Astrocyte (in vitro differentiated cells and primary cell): ENCODE measurements at regions not wholly inside any gene's neighbourhood (a gene's known extent, or its start where the extent isn't known, plus 50 kb on each side); places are given as distances from the start of the nearest gene placed in this dataset.
"Not testable (repeated sequence)": the region's sequence is repeated elsewhere in the genome, so short reads cannot be mapped to it uniquely, and the experiment has no call there.

Source experiments
- DNase-seq: peaks from one replicate; pipeline ENCODE4 v3.0.0-alpha.2; 2010; ENCODE audit warnings: low read depth
- FAIRE-seq: peaks from 2 replicates; lab custom pipeline; 2011; peaks lifted over from hg19 to GRCh38; lab: Jason Lieb, UNC
- H2AFZ ChIP-seq: 2 replicates; pipeline ENCODE4 v1.6.0; 2012; ENCODE audit warnings: low read depth, low read length, inconsistent platforms
- H3K27ac ChIP-seq: 2 replicates; pipeline ENCODE4 v1.5.1; 2011; ENCODE audit warnings: low read depth, low read length, inconsistent platforms
- H3K27me3 ChIP-seq: 2 replicates; pipeline ENCODE4 v1.6.0; 2011; ENCODE audit warnings: low read length, inconsistent platforms; ENCODE audit not compliant: insufficient read depth
- H3K36me3 ChIP-seq: 2 replicates; pipeline ENCODE4 v1.5.1; 2011; ENCODE audit warnings: low read length, inconsistent platforms; ENCODE audit not compliant: insufficient read depth
- H3K4me1 ChIP-seq: 2 replicates; pipeline ENCODE4 v1.5.1; 2011; ENCODE audit warnings: low read length, inconsistent platforms; ENCODE audit not compliant: insufficient read depth
- H3K4me2 ChIP-seq: 2 replicates; pipeline ENCODE4 v1.6.0; 2012; ENCODE audit warnings: low read length, inconsistent platforms
- H3K4me3 ChIP-seq: 2 replicates; pipeline ENCODE4 v1.5.1; 2011; ENCODE audit warnings: low read depth, mild to moderate bottlenecking, low read length, inconsistent platforms; ENCODE audit not compliant: insufficient read depth
- H3K79me2 ChIP-seq: 2 replicates; pipeline ENCODE4 v1.6.0; 2012; ENCODE audit warnings: mild to moderate bottlenecking, low read length, inconsistent platforms; ENCODE audit not compliant: insufficient read depth
- H3K9ac ChIP-seq: 2 replicates; pipeline ENCODE4 v1.6.0; 2012; ENCODE audit warnings: mild to moderate bottlenecking, low read length, inconsistent platforms
- H3K9me3 ChIP-seq: 2 replicates; pipeline ENCODE4 v1.5.1; 2012; ENCODE audit warnings: low read depth, mild to moderate bottlenecking, low read length, inconsistent platforms; ENCODE audit not compliant: insufficient read depth
- H4K20me1 ChIP-seq: 2 replicates; pipeline ENCODE4 v1.6.0; 2012; ENCODE audit warnings: low read length, inconsistent platforms; ENCODE audit not compliant: insufficient read depth
- H3K27ac Mint-ChIP-seq: one replicate; pipeline ENCODE4 v1.8.0; 2021; ENCODE audit warnings: mild to moderate bottlenecking, mixed read lengths; ENCODE audit not compliant: unreplicated experiment
- H3K27me3 Mint-ChIP-seq: one replicate; pipeline ENCODE4 v1.8.0; 2021; ENCODE audit warnings: low read depth, mixed read lengths; ENCODE audit not compliant: unreplicated experiment
- H3K36me3 Mint-ChIP-seq: one replicate; pipeline ENCODE4 v1.8.0; 2021; ENCODE audit warnings: low read depth, mixed read lengths; ENCODE audit not compliant: unreplicated experiment
- H3K4me1 Mint-ChIP-seq: one replicate; pipeline ENCODE4 v1.8.0; 2021; ENCODE audit warnings: low read depth, mixed read lengths; ENCODE audit not compliant: unreplicated experiment
- H3K4me3 Mint-ChIP-seq: one replicate; pipeline ENCODE4 v1.8.0; 2021; ENCODE audit warnings: mild to moderate bottlenecking, moderate library complexity, mixed read lengths; ENCODE audit not compliant: unreplicated experiment
- H3K9me3 Mint-ChIP-seq: one replicate; pipeline ENCODE4 v1.8.0; 2021; ENCODE audit warnings: mild to moderate bottlenecking, mixed read lengths; ENCODE audit not compliant: unreplicated experiment
- EZH2 ChIP-seq: IDR thresholded peaks from 2 replicates; pipeline ENCODE4 v1.6.1; 2012; ENCODE audit warnings: mild to moderate bottlenecking, low read length, inconsistent platforms; ENCODE audit not compliant: insufficient read depth
- TF ChIP-seq, protein P1 (sequence below): IDR thresholded peaks from 2 replicates; pipeline ENCODE4 v1.5.1; 2011; ENCODE audit warnings: low read depth, mild to moderate bottlenecking, inconsistent platforms, low read length, moderate library complexity; ENCODE audit not compliant: insufficient read depth

GRCh38 chr4:26239801-26240200 is 81.0 kb upstream of the RBPJ start:
- Mint-ChIP-seq H3K9me3 (no peaks in the 10 kb centered on the region), H3K36me3 (no peaks in the 10 kb centered on the region), H3K4me1 (peaks cover 18% of the 10 kb centered on the region), H3K4me3 (no peak overlapping the region), H3K27ac (no peak overlapping the region), H3K27me3 (no peaks in the 10 kb centered on the region)
- TF ChIP-seq, protein P1, sequence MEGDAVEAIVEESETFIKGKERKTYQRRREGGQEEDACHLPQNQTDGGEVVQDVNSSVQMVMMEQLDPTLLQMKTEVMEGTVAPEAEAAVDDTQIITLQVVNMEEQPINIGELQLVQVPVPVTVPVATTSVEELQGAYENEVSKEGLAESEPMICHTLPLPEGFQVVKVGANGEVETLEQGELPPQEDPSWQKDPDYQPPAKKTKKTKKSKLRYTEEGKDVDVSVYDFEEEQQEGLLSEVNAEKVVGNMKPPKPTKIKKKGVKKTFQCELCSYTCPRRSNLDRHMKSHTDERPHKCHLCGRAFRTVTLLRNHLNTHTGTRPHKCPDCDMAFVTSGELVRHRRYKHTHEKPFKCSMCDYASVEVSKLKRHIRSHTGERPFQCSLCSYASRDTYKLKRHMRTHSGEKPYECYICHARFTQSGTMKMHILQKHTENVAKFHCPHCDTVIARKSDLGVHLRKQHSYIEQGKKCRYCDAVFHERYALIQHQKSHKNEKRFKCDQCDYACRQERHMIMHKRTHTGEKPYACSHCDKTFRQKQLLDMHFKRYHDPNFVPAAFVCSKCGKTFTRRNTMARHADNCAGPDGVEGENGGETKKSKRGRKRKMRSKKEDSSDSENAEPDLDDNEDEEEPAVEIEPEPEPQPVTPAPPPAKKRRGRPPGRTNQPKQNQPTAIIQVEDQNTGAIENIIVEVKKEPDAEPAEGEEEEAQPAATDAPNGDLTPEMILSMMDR, result no peak
- no peak for TF ChIP-seq EZH2
- Histone ChIP-seq H2AFZ (no peak overlapping the region), H4K20me1 (no peaks in the 10 kb centered on the region), H3K9ac (no peak overlapping the region), H3K4me3 (no peak overlapping the region), H3K4me1 (peaks cover 12% of the 10 kb centered on the region), H3K79me2 (no peaks in the 10 kb centered on the region), H3K27ac (no peak overlapping the region), H3K27me3 (no peaks in the 10 kb centered on the region), H3K4me2 (peak overlapping the region; percentile 73), H3K36me3 (no peaks in the 10 kb centered on the region), H3K9me3 (no peaks in the 10 kb centered on the region)
- FAIRE-seq, result no peak
- DNase-seq, result no peak

GRCh38 chr4:26241179-26241578 is 79.6 kb upstream of the RBPJ start:
- Mint-ChIP-seq H3K27me3 (no peaks in the 10 kb centered on the region), H3K36me3 (no peaks in the 10 kb centered on the region), H3K9me3 (no peaks in the 10 kb centered on the region), H3K4me1 (peaks cover 17% of the 10 kb centered on the region), H3K27ac (no peak overlapping the region), H3K4me3 (no peak overlapping the region)
- Histone ChIP-seq H3K79me2 (no peaks in the 10 kb centered on the region), H2AFZ (no peak overlapping the region), H4K20me1 (no peaks in the 10 kb centered on the region), H3K9ac (no peak overlapping the region), H3K4me1 (peaks cover 12% of the 10 kb centered on the region), H3K9me3 (no peaks in the 10 kb centered on the region), H3K27me3 (no peaks in the 10 kb centered on the region), H3K36me3 (no peaks in the 10 kb centered on the region), H3K4me3 (no peak overlapping the region), H3K4me2 (no peak overlapping the region), H3K27ac (no peak overlapping the region)
- FAIRE-seq (no peak), DNase-seq (no peak)
- TF ChIP-seq EZH2, result no peak
- TF ChIP-seq, protein P1, result no peak

DNA sequence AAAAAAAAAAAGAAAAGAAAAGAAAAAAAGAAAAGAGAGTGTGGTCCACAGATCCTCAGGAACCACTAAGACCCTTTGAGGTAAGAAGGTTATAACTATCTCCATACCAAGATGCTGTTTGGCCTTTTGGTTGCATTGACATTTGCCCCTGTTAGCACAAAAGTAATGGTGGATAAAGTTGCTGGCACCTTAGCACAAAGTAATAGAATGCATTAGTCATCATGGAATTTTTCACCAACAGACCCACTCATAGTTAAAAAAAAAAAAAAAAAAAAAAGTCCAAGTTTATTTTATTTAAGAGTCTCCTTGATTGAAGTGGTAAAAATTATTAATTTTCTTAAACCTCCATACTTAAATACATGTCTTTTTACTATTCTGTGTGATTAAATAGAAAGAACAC is 78.4 kb upstream of the RBPJ start:
- peaks cover 12% of the 10 kb centered on the region for H3K4me1 ChIP-seq
- no peaks in the 10 kb centered on the region for H3K9me3 Mint-ChIP-seq
- no peak overlapping the region for H3K27ac Mint-ChIP-seq
- no peaks in the 10 kb centered on the region for H3K27me3 Mint-ChIP-seq
- no peaks in the 10 kb centered on the region for H3K79me2 ChIP-seq
- no peaks in the 10 kb centered on the region for H4K20me1 ChIP-seq
- no peak overlapping the region for H3K27ac ChIP-seq
- H3K4me3 ChIP-seq, result no peak overlapping the region
- H3K27me3 ChIP-seq, result no peaks in the 10 kb centered on the region
- FAIRE-seq (no peak), DNase-seq (peak; percentile 52)
- H3K36me3 Mint-ChIP-seq, result no peaks in the 10 kb centered on the region
- H2AFZ ChIP-seq, result no peak overlapping the region
- H3K9ac ChIP-seq, result no peak overlapping the region
- H3K4me1 Mint-ChIP-seq, result peaks cover 17% of the 10 kb centered on the region
- TF ChIP-seq EZH2, result no peak
- TF ChIP-seq, protein P1, result no peak
- H3K36me3 ChIP-seq, result no peaks in the 10 kb centered on the region
- no peaks in the 10 kb centered on the region for H3K9me3 ChIP-seq
- H3K4me3 Mint-ChIP-seq, result no peak overlapping the region
- no peak overlapping the region for H3K4me2 ChIP-seq

DNA sequence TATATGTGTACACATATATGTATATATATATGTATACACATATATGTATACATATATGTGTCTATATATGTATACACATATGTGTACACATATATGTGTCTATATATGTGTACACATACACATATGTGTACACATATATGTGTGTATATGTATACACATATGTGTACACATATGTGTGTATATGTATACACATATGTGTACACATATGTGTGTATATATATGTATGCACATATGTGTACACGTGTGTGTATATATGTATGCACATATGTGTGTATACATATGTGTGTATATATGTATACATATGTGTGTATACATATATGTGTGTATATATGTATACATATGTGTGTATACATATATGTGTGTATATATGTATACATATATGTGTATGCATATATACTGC is 76.7 kb upstream of the RBPJ start:
- H3K4me1 ChIP-seq, H2AFZ ChIP-seq, H3K79me2 ChIP-seq, H4K20me1 ChIP-seq, H3K36me3 ChIP-seq, H3K9me3 Mint-ChIP-seq, H3K4me3 Mint-ChIP-seq, H3K4me3 ChIP-seq, H3K9ac ChIP-seq, H3K9me3 ChIP-seq, H3K36me3 Mint-ChIP-seq, H3K27me3 Mint-ChIP-seq, H3K27me3 ChIP-seq, H3K4me2 ChIP-seq, DNase-seq, H3K27ac Mint-ChIP-seq, H3K4me1 Mint-ChIP-seq, H3K27ac ChIP-seq: not testable (repeated sequence)
- FAIRE-seq, result peak; percentile 95
